IPS-20b (cell line): ENCODE measurements at regions not wholly inside any gene's neighbourhood (a gene's known extent, or its start where the extent isn't known, plus 50 kb on each side); places are given as distances from the start of the nearest gene placed in this dataset.

Source experiments
- H3K27ac ChIP-seq: one replicate; pipeline ENCODE4 v1.5.1; 2013; ENCODE audit warnings: low read length
- H3K27me3 ChIP-seq: 2 replicates; pipeline ENCODE4 v1.6.1; 2013; ENCODE audit warnings: mild to moderate bottlenecking, low read length, inconsistent platforms; ENCODE audit not compliant: insufficient read depth
- H3K36me3 ChIP-seq: 2 replicates; pipeline ENCODE4 v1.6.1; 2013; ENCODE audit warnings: low read depth, mild to moderate bottlenecking, inconsistent platforms, low read length, moderate library complexity; ENCODE audit not compliant: insufficient read depth
- H3K4me1 ChIP-seq: 2 replicates; pipeline ENCODE4 v1.6.1; 2013; ENCODE audit warnings: mild to moderate bottlenecking, control low read depth, inconsistent platforms, low read length, moderate library complexity; ENCODE audit not compliant: insufficient read depth
- H3K4me3 ChIP-seq: 2 replicates; pipeline ENCODE4 v1.5.1; 2013; ENCODE audit warnings: mild to moderate bottlenecking, low read length, inconsistent platforms
- H3K9ac ChIP-seq: 2 replicates; pipeline ENCODE4 v1.6.1; 2013; ENCODE audit warnings: low read depth, mild to moderate bottlenecking, inconsistent platforms, low read length, moderate library complexity
- H3K9me3 ChIP-seq: 2 replicates; pipeline ENCODE4 v1.6.1; 2013; ENCODE audit warnings: mild to moderate bottlenecking, low read depth, low read length, inconsistent platforms; ENCODE audit not compliant: insufficient read depth

DNA sequence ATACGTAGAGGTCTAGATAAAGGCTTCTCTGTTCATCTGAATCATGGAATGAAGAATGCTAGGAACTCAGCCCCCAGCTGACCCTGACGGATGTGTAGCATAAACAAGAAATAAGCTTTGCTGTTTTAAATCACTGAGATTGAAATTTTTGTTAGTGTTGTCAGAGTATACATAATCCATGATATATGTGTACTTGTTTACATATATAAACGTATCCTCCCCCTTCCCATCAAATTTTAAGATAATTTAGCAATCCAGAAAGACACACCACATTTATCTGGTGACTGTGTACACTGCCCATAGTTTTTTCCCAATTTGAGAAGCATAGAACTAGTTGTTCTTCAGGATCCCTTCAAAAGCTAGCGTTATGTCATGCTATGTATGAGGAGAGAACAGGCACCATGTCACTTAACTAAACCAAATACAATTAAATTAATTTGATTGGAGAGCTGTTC is 80.8 kb upstream of the OSMR start:
- H3K27ac ChIP-seq = no peak overlapping the region
- H3K4me3 ChIP-seq = no peak overlapping the region
- no peaks in the 10 kb centered on the region for H3K36me3 ChIP-seq
- H3K27me3 ChIP-seq = no peaks in the 10 kb centered on the region
- peaks cover 19% of the 10 kb centered on the region; the same call in 1 of the 2 replicates for H3K9me3 ChIP-seq
- no peaks in the 10 kb centered on the region for H3K4me1 ChIP-seq
- H3K9ac ChIP-seq = no peak overlapping the region

DNA sequence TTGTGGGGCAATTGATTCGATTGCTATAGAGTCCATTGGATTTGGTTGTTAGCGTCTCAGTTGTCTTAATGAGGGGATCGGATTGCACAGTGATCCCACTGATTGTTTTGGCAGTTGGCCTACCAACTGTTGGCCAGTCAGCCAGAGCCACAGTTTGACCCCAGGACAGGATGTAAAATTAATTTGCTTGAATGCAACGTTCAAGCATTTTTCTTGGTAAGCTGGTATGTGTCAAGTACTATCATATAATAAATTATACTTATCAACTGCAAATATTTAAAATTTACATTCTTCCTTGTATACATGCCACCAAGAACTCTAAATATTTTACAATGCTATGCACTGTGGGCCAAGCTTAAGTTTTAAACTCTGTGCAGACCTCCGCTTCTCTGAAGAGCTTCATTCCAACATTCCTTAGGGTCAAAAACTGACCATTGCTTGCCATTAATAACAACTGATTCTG is 80.4 kb upstream of the OSMR start:
- H3K4me3 ChIP-seq = no peak overlapping the region
- H3K9me3 ChIP-seq = peaks cover 19% of the 10 kb centered on the region; the same call in 1 of the 2 replicates
- no peaks in the 10 kb centered on the region for H3K36me3 ChIP-seq
- no peak overlapping the region for H3K9ac ChIP-seq
- no peaks in the 10 kb centered on the region for H3K4me1 ChIP-seq
- H3K27me3 ChIP-seq = no peaks in the 10 kb centered on the region
- H3K27ac ChIP-seq = no peak overlapping the region

DNA sequence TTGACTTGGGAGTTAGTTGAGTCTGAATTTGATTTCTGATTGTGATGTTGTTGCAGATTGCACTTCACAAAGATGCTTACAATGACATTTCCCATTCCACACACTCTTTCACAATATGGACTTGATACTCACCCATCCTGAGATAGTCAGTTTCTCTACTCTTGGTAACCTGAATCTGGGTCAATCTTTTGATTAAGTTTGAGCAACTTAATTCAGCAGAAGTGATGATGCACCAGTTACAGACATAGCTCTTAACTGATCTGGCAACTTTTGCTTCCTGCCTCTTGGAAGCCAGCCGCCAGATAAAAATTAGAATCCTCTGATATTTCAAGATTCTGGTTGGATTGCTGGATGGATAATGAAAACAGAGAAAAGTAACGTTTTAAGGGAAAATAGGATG is 79.7 kb upstream of the OSMR start:
- Histone ChIP-seq H3K4me1 (no peaks in the 10 kb centered on the region), H3K27ac (no peak overlapping the region), H3K36me3 (no peaks in the 10 kb centered on the region), H3K9ac (no peak overlapping the region), H3K4me3 (no peak overlapping the region), H3K9me3 (peaks cover 19% of the 10 kb centered on the region; the same call in 1 of the 2 replicates), H3K27me3 (no peaks in the 10 kb centered on the region)

DNA sequence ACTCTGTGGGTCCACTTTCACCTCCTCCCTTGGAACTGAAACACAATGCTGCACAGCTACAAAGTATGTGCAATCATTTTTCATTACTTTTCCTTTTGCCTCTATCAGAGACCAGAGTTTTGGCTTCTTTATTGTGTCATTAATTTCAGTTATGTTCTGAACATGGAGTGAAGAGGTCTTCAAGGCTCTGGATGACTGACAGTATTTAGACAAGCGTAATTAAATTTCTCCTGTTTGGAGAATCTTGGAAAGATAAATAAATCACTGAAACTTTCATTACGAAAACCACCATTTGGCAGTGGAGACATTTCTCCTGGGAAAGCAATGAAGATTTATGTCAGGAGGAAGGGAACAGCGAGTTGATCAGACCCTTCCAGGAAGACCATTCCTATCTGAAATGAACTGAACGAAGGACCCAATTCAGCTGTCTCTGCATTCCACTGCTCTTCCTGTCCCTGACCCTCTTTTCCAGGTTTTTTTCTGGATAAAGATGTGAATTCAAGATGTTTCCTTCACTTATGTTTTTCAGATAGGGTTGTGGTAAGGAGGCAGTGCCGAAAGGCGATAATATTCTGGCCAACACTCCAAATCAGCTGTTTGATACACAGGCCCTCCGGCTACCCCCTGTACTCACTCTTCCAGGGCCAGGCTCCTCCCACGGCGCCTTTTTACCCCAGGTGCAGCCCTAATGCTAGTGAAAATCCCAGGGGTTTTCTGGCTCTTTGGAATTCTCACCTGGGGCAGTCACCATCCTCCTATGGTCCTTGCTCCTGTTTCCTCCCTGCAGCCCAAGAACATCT is 77.2 kb upstream of the OSMR start:
- Histone ChIP-seq H3K36me3 (no peaks in the 10 kb centered on the region), H3K4me3 (no peak overlapping the region), H3K9me3 (peaks cover 19% of the 10 kb centered on the region; the same call in 1 of the 2 replicates)

DNA sequence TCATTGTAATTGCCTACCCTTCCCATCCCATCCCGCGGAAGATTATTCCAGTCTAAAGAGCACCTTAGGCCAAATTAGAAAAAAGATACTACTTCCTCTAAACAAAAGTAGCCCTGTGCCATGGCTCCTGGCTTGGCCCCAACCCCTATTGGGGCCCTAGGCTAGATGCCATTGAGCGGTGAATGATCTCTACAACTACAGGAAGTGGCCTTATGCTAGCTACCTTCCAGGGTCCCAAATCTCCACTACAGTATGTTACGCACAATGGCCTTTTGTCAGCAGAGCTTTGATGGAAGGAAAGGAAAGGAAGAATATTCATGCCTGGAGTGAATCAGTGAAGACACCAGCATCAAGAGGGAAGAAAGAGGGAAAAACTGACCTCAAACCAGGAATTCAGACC is 73.3 kb upstream of the OSMR start:
- Histone ChIP-seq H3K4me1 (no peaks in the 10 kb centered on the region), H3K9ac (no peak overlapping the region), H3K9me3 (0 out of 2 replicates have a peak, but pooled peaks cover under 1% of the 10 kb centered on the region), H3K27me3 (no peaks in the 10 kb centered on the region), H3K36me3 (no peaks in the 10 kb centered on the region), H3K4me3 (no peak overlapping the region), H3K27ac (no peak overlapping the region)

More for the DNA sequence above, 77.2 kb upstream of the OSMR start:
- Histone ChIP-seq H3K9ac (no peak overlapping the region), H3K27me3 (no peaks in the 10 kb centered on the region), H3K4me1 (no peaks in the 10 kb centered on the region), H3K27ac (no peak overlapping the region)

DNA sequence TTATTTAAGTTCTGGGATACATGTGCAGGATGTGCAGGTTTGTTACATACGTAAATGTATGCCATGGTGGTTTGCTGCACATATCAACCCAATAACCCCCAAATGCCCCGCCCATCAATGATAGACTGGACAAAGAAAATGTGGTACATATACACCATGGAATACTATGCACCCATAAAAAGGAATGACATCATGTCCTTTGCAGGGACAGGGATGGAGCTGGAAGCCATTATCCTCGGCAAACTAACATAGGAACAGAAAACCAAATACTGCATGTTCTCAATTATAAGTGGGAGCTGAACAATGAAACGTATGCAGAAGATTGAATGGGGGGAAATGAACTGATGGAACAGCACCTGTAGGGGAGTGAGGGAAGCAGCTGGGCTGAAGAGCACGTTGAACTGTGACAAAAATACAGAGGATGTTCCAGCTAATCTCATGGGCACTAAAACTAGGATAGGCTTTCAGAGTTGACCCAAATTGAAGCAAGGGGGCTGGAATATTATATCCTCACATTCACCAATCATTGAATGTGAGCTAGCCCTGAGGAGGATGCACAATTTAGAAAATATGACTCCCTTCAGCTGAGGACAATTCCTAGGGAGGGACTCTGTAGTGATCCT is 70.5 kb upstream of the OSMR start:
- Histone ChIP-seq H3K9me3 (no peaks in the 10 kb centered on the region), H3K9ac (no peak overlapping the region)

DNA sequence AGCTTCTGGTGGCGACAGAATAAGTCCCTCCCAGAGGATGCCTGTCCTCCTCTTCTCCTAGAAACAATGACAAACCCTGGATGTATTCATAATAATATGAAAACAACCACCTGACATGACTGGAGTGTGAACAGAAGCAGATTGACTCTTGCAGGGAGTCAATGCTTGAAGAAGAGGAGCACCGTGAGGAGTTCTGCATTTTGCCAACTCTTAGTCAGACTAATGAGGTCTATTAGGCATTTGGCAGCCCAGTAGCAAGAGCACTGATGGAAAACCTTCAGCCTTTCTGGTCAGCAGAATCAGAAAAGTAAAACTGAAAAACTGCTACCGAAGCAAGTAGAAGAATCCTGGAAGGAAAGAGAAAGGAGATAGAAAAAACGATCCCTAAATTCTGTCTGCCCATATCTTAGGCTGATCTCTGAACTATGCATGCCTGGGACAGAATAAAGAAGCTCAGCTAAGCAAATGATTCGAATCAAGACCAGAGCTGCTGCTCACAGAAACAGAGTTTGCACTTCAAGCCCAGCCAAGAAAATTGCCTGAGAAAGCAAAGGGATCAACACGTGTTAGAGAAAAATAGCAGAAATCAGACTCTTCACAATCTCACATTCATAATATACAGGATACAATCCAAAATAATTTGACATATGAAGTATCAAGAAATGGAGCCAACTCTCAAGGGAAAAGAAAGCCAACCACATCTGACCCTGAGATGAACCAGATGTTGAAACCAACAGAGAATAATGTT is 69.5 kb upstream of the OSMR start:
- Histone ChIP-seq H3K27ac (no peak overlapping the region), H3K4me3 (no peak overlapping the region), H3K36me3 (no peaks in the 10 kb centered on the region)

More for the DNA sequence above, 70.5 kb upstream of the OSMR start:
- H3K4me1 ChIP-seq = no peaks in the 10 kb centered on the region
- no peaks in the 10 kb centered on the region for H3K36me3 ChIP-seq
- no peak overlapping the region for H3K27ac ChIP-seq
- no peak overlapping the region for H3K4me3 ChIP-seq
- H3K27me3 ChIP-seq = no peaks in the 10 kb centered on the region

DNA sequence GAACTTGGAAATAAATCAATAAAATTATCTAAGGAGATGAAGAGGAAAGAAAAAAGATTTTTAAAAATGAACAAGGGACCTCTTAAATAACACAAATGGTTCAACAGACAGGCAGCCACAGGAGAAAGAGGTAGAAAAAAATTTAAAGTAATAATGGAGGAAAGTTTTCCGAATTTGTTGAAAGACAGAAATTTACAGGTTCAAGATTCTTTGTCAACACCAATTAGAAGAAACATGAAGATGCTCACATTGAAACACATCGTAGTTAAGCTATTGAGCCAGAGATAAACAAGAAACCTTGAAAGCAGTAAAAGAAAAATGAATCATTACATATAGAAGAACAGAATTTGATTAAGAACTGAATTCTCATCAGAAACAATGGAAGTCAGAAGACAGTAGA is 68.7 kb upstream of the OSMR start:
- H3K27ac ChIP-seq = no peak overlapping the region
- H3K27me3 ChIP-seq = no peaks in the 10 kb centered on the region
- no peaks in the 10 kb centered on the region for H3K4me1 ChIP-seq

More for the DNA sequence above, 69.5 kb upstream of the OSMR start:
- no peak overlapping the region for H3K9ac ChIP-seq
- H3K27me3 ChIP-seq = no peaks in the 10 kb centered on the region
- H3K4me1 ChIP-seq = no peaks in the 10 kb centered on the region
- no peaks in the 10 kb centered on the region for H3K9me3 ChIP-seq

DNA sequence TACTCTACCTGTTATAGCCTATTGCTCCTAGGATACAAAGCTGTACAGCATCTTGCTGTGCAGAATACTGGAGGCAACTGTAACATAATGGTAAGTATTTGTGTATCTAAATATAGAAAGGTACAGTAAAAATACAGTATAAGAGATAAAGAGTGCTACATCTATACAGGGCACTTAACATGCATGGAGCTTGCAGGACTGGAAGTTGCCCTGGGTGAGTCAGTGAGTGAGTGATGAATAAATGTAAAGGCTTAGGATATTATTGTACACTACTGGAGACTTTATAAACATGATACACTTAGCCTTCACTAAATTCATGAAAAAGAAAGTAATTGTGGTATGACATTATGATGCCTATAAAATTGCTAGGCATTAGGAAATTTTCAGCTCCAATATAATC is 65.5 kb upstream of the OSMR start:
- Histone ChIP-seq H3K27ac (no peak overlapping the region), H3K9me3 (no peaks in the 10 kb centered on the region), H3K4me1 (no peaks in the 10 kb centered on the region), H3K27me3 (no peaks in the 10 kb centered on the region), H3K9ac (no peak overlapping the region), H3K4me3 (no peak overlapping the region), H3K36me3 (no peaks in the 10 kb centered on the region)

More for the DNA sequence above, 68.7 kb upstream of the OSMR start:
- no peak overlapping the region for H3K9ac ChIP-seq
- no peaks in the 10 kb centered on the region for H3K36me3 ChIP-seq
- no peaks in the 10 kb centered on the region for H3K9me3 ChIP-seq
- no peak overlapping the region for H3K4me3 ChIP-seq

DNA sequence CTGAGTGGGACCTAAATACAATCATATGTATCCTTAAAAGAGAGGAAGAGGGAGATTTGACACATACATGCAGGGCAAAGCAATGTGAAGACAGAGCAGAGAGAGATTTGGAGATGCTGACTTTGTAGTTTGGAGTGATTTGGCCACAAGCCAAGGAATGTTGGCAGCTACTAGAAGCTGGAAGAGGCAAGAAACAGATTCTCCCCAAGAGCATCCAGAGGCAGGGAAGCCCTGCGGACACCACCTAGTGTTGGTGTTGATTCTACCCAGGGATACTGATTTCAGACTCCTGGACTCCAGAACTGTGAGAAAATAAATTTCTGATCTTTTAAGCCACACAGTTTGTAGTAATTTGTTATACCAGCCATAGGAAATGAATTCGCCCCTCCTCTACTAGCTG is 64.9 kb upstream of the OSMR start:
- Histone ChIP-seq H3K27me3 (no peaks in the 10 kb centered on the region), H3K4me1 (no peaks in the 10 kb centered on the region), H3K36me3 (no peaks in the 10 kb centered on the region), H3K27ac (no peak overlapping the region), H3K9me3 (no peaks in the 10 kb centered on the region), H3K9ac (no peak overlapping the region), H3K4me3 (no peak overlapping the region)

DNA sequence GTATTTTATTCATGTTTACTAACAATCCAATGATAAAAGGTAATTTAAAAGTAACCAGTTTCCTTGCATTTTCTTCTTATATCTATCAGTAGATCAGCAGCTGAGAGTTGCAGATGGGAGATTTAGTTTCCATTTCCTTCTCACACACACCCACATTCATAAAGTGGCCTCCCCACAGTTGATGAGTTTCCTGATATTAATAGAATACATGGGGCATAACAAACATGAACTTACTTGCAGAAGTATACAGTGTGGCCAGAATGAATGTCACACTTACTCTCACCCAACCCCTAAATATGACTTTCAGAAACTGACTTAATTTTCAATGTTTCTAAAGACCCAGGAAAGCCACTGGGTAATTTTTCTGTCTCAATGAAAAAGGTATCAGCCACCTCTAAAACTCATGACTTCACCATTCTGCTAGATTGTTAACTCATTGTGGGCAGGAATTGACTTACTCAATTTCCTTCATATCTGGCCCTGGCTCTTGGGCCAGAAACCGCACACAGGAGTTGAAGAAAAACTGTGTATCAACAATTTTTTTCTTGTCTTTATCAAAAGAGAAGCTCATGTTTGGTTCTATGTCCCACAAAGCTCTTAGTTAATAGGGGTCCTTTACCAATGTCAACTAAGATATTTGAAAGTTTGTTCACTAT is 63.5 kb upstream of the OSMR start:
- Histone ChIP-seq H3K27ac (no peak overlapping the region), H3K4me3 (no peak overlapping the region), H3K9me3 (no peaks in the 10 kb centered on the region), H3K27me3 (no peaks in the 10 kb centered on the region), H3K36me3 (no peaks in the 10 kb centered on the region), H3K9ac (no peak overlapping the region), H3K4me1 (no peaks in the 10 kb centered on the region)
